ENCODE measurements at regions not wholly inside any gene's neighbourhood (a gene's known extent, or its start where the extent isn't known, plus 50 kb on each side); places are given as distances from the start of the nearest gene placed in this dataset.
A peak's percentile ranks its signal among the peaks of the same experiment; 100 is the strongest.
"Not testable (repeated sequence)": the region's sequence is repeated elsewhere in the genome, so short reads cannot be mapped to it uniquely, and the experiment has no call there.

GRCh38 chr4:38275331-38276100, 315.3 kb downstream of the PTTG2 start:
- DNase-seq (ENCODE audit: low read depth, low spot score) = peak; percentile 69
- H3K27ac ChIP-seq = no peak overlapping the region

GRCh38 chr4:38278255-38278654, 318.1 kb downstream of the PTTG2 start:
- no peak for DNase-seq (ENCODE audit: low read depth, low spot score)
- H3K27ac ChIP-seq = no peak overlapping the region

GRCh38 chr4:38279077-38279476, 318.9 kb downstream of the PTTG2 start:
- DNase-seq (ENCODE audit: low read depth, low spot score) = no peak
- no peak overlapping the region for H3K27ac ChIP-seq

GRCh38 chr4:38279650-38280322, 319.6 kb downstream of the PTTG2 start:
- no peak overlapping the region for H3K27ac ChIP-seq
- no peak for DNase-seq (ENCODE audit: low read depth, low spot score)

- no peak overlapping the region for H3K27ac ChIP-seq
Observed at GRCh38 chr4:38280323-38280706, 320.1 kb downstream of the PTTG2 start.

GRCh38 chr4:38281371-38282071, 321.3 kb downstream of the PTTG2 start:
- DNase-seq (ENCODE audit: low read depth, low spot score) = no peak
- H3K27ac ChIP-seq = no peak overlapping the region

More at GRCh38 chr4:38280323-38280706, 320.1 kb downstream of the PTTG2 start:
- DNase-seq (ENCODE audit: low read depth, low spot score) = no peak

- no peak for DNase-seq (ENCODE audit: low read depth, low spot score)
- H3K27ac ChIP-seq = no peak overlapping the region
Observed at GRCh38 chr4:38283724-38284123, 323.5 kb downstream of the PTTG2 start.

GRCh38 chr4:38284294-38285030, 324.3 kb downstream of the PTTG2 start:
- no peak for DNase-seq (ENCODE audit: low read depth, low spot score)
- no peak overlapping the region for H3K27ac ChIP-seq

GRCh38 chr4:38287101-38287851, 327.1 kb downstream of the PTTG2 start:
- H3K27ac ChIP-seq = no peak overlapping the region
- DNase-seq (ENCODE audit: low read depth, low spot score) = no peak

- H3K27ac ChIP-seq = no peak overlapping the region
- DNase-seq (ENCODE audit: low read depth, low spot score) = no peak
Observed at GRCh38 chr4:38289553-38289952, 329.4 kb downstream of the PTTG2 start.

- no peak overlapping the region for H3K27ac ChIP-seq
- no peak for DNase-seq (ENCODE audit: low read depth, low spot score)
Observed at GRCh38 chr4:38290366-38290765, 330.2 kb downstream of the PTTG2 start.

- no peak for DNase-seq (ENCODE audit: low read depth, low spot score)
- H3K27ac ChIP-seq = no peak overlapping the region
Observed at GRCh38 chr4:38290914-38291313, 330.7 kb downstream of the PTTG2 start.

- DNase-seq (ENCODE audit: low read depth, low spot score) = no peak
Observed at GRCh38 chr4:38292529-38292928, 332.3 kb downstream of the PTTG2 start.

GRCh38 chr4:38294238-38294637, 334.0 kb downstream of the PTTG2 start:
- no peak for DNase-seq (ENCODE audit: low read depth, low spot score)
- no peak overlapping the region for H3K27ac ChIP-seq

More at GRCh38 chr4:38292529-38292928, 332.3 kb downstream of the PTTG2 start:
- H3K27ac ChIP-seq = no peak overlapping the region

GRCh38 chr4:38297061-38297460, 336.9 kb downstream of the PTTG2 start:
- DNase-seq (ENCODE audit: low read depth, low spot score) = no peak
- H3K27ac ChIP-seq = no peak overlapping the region

- DNase-seq (ENCODE audit: low read depth, low spot score) = no peak
- no peak overlapping the region for H3K27ac ChIP-seq
Observed at GRCh38 chr4:38298868-38299713, 338.9 kb downstream of the PTTG2 start.

- H3K27ac ChIP-seq = no peak overlapping the region
- DNase-seq (ENCODE audit: low read depth, low spot score) = no peak
Observed at GRCh38 chr4:38302910-38303309, 342.7 kb downstream of the PTTG2 start.

GRCh38 chr4:38304460-38304859, 344.3 kb downstream of the PTTG2 start:
- not testable (repeated sequence) for H3K27ac ChIP-seq; DNase-seq (ENCODE audit: low read depth, low spot score)
